GM12878 (cell line): ENCODE measurements at regions not wholly inside any gene's neighbourhood (a gene's known extent, or its start where the extent isn't known, plus 50 kb on each side); places are given as distances from the start of the nearest gene placed in this dataset.

Experiments
- ATAC-seq: fragments of 200-7000 bp; cut with Tn5 transposase; 3 replicates; pipeline ENCODE4 v1.9.1; 2020; ENCODE audit warnings: mild to moderate bottlenecking, moderate library complexity
- BruUV-seq: library from RNA; stranded (reverse); fragments of 400-500 nt; replicated peaks from 2 replicates; lab custom pipeline; 2021; lab: Mats Ljungman, UMichigan
- CTCF ChIA-PET: fragments of 300-600 bp; sonication (Branson Sonifier 250); formaldehyde crosslinking; extraction: SDS; loops from one replicate; lab custom pipeline; 2021; ENCODE audit warnings: inconsistent platforms; lab: Yijun Ruan, JAX
- POLR2A ChIA-PET: fragments of 350-600 bp; formaldehyde crosslinking; extraction: SDS; loops from one replicate; lab custom pipeline; 2021; ENCODE audit warnings: inconsistent platforms; lab: Charles Lee
- RAD21 ChIA-PET: fragments of 300-600 bp; sonication (Branson Sonifier 250); formaldehyde crosslinking; loops from one replicate; lab custom pipeline; 2023; ENCODE audit warnings: antibody characterized with exemption; ENCODE audit not compliant: unreplicated experiment; lab: Charles Lee
- SMC1A ChIA-PET: fragments of 300-600 bp; sonication (Branson Sonifier 250); formaldehyde crosslinking; loops from one replicate; lab custom pipeline; 2023; ENCODE audit not compliant: unreplicated experiment, uncharacterized antibody; lab: Charles Lee
- DNase-seq: peaks from one replicate; pipeline ENCODE4 v3.0.0-alpha.2; 2011; ENCODE audit warnings: low read depth, low spot score
- FAIRE-seq: peaks from 3 replicates; lab custom pipeline; 2011; peaks lifted over from hg19 to GRCh38; lab: Jason Lieb, UNC
- H2AFZ ChIP-seq: 2 replicates; pipeline ENCODE4 v1.6.0; 2011; ENCODE audit warnings: low read depth, low read length, control low read depth; ENCODE audit not compliant: control insufficient read depth
- H3K27ac ChIP-seq: 2 replicates; pipeline ENCODE4 v1.5.1; 2011; ENCODE audit warnings: control low read depth; ENCODE audit not compliant: control insufficient read depth, insufficient read depth
- H3K27me3 ChIP-seq, 2 experiments: replicated peaks in 1 of 2; 2 replicates each; pipeline versions ENCODE4 v1.6.0 to v1.6.1; 2011; ENCODE audit warnings: low read length in 1 of 2; ENCODE audit not compliant: control insufficient read depth in 2 of 2, insufficient read depth in 2 of 2
- H3K36me3 ChIP-seq, 2 experiments: 2 replicates each; pipeline ENCODE4 v1.5.1; 2011; ENCODE audit warnings: low read length in 1 of 2; ENCODE audit not compliant: control insufficient read depth in 2 of 2, insufficient read depth in 2 of 2
- H3K4me1 ChIP-seq: 2 replicates; pipeline ENCODE4 v1.6.1; 2011; ENCODE audit warnings: mild to moderate bottlenecking, low read length, moderate library complexity, mixed read lengths; ENCODE audit not compliant: control insufficient read depth, insufficient read depth
- H3K4me2 ChIP-seq: 2 replicates; pipeline ENCODE4 v1.6.0; 2011; ENCODE audit warnings: control low read depth; ENCODE audit not compliant: control insufficient read depth, insufficient read depth
- H3K4me3 ChIP-seq: fragments of 200-600 bp; sonication (generic); 2 replicates; pipeline ENCODE4 v1.5.1; 2016
- H3K79me2 ChIP-seq: 2 replicates; pipeline ENCODE4 v1.6.0; 2011; ENCODE audit warnings: low read length; ENCODE audit not compliant: control insufficient read depth, insufficient read depth
- H3K9ac ChIP-seq: 2 replicates; pipeline ENCODE4 v1.8.0; 2011; ENCODE audit warnings: low read length, control low read depth, mixed read lengths; ENCODE audit not compliant: control insufficient read depth, insufficient read depth
- H3K9me3 ChIP-seq: replicated peaks from 3 replicates; pipeline ENCODE4 v1.5.1; 2011; ENCODE audit warnings: mild to moderate bottlenecking, low read length; ENCODE audit not compliant: control insufficient read depth, insufficient read depth
- H4K20me1 ChIP-seq: 2 replicates; pipeline ENCODE4 v1.6.0; 2011; ENCODE audit not compliant: control insufficient read depth, insufficient read depth
- ATF7 ChIP-seq: fragments of 450-650 bp; IDR thresholded peaks from 2 replicates; pipeline ENCODE4 v1.6.1; 2016; ENCODE audit warnings: low read depth, mild to moderate bottlenecking
- CHD2 ChIP-seq: IDR thresholded peaks from 2 replicates; pipeline ENCODE4 v1.6.1; 2011; ENCODE audit warnings: low read depth, low read length, improper control_type of control experiment, borderline replicate concordance
- CREM ChIP-seq: IDR thresholded peaks from 2 replicates; pipeline ENCODE4 v1.6.1; 2014; ENCODE audit warnings: antibody characterized with exemption, low read depth
- FOXK2 ChIP-seq: fragments of 450-650 bp; IDR thresholded peaks from 2 replicates; pipeline ENCODE4 v1.6.1; 2017; ENCODE audit warnings: mild to moderate bottlenecking, moderate library complexity
- HDAC2 ChIP-seq: fragments of 200-600 bp; sonication (generic); IDR thresholded peaks from 2 replicates; pipeline ENCODE4 v1.6.1; 2017
- HDGF ChIP-seq: fragments of 450-650 bp; IDR thresholded peaks from 2 replicates; pipeline ENCODE4 v1.6.1; 2016; ENCODE audit warnings: antibody characterized with exemption
- PBX3 ChIP-seq: IDR thresholded peaks from 2 replicates; pipeline ENCODE4 v1.6.1; 2011; ENCODE audit warnings: mild to moderate bottlenecking, low read depth, low read length, moderate library complexity; ENCODE audit not compliant: insufficient replicate concordance
- RAD51 ChIP-seq: fragments of 450-650 bp; IDR thresholded peaks from 2 replicates; pipeline ENCODE4 v1.6.1; 2016; ENCODE audit warnings: moderate library complexity, mild to moderate bottlenecking, inconsistent platforms
- RUNX3 ChIP-seq: IDR thresholded peaks from 2 replicates; pipeline ENCODE4 v1.6.1; 2012; ENCODE audit warnings: low read length, inconsistent platforms
- SP1 ChIP-seq: IDR thresholded peaks from one replicate; pipeline ENCODE4 v1.6.1; 2011; ENCODE audit warnings: low read depth, low read length
- SREBF1 ChIP-seq: IDR thresholded peaks from 2 replicates; pipeline ENCODE4 v1.6.1; 2012; ENCODE audit warnings: mild to moderate bottlenecking, low read length
- TAF1 ChIP-seq: IDR thresholded peaks from 2 replicates; pipeline ENCODE4 v1.6.1; 2011; ENCODE audit warnings: mild to moderate bottlenecking, low read depth, low read length, borderline replicate concordance
- WGBS: methylation state at CpG from one replicate; pipeline ENCODE4 v1.1.6; 2016; ENCODE audit warnings: low lambda C conversion rate; ENCODE audit not compliant: insufficient replicate concordance, insufficient coverage; ENCODE audit errors: missing lambda C conversion rate; 5-methylcytosine and 5-hydroxymethylcytosine counted together
- in situ Hi-C: fragments of 300-500 bp; cut with MboI; formaldehyde crosslinking; loops from 9 replicates; pipeline ENCODE4 v1.14.3; 2018; ENCODE audit warnings: mixed read lengths
- intact Hi-C: fragments of 100-400 bp; cut with micrococcal nuclease; formaldehyde crosslinking; loops from one replicate; pipeline ENCODE4 v1.14.2; 2022; ENCODE audit not compliant: unreplicated experiment
- TF ChIP-seq, protein P1 (sequence below): IDR thresholded peaks from 2 replicates; pipeline ENCODE4 v1.6.1; 2012; ENCODE audit warnings: mild to moderate bottlenecking, low read depth, low read length
- TF ChIP-seq, protein P2 (sequence below): fragments of 450-650 bp; IDR thresholded peaks from 2 replicates; pipeline ENCODE4 v1.6.1; 2017; ENCODE audit warnings: mild to moderate bottlenecking, moderate library complexity

DNA sequence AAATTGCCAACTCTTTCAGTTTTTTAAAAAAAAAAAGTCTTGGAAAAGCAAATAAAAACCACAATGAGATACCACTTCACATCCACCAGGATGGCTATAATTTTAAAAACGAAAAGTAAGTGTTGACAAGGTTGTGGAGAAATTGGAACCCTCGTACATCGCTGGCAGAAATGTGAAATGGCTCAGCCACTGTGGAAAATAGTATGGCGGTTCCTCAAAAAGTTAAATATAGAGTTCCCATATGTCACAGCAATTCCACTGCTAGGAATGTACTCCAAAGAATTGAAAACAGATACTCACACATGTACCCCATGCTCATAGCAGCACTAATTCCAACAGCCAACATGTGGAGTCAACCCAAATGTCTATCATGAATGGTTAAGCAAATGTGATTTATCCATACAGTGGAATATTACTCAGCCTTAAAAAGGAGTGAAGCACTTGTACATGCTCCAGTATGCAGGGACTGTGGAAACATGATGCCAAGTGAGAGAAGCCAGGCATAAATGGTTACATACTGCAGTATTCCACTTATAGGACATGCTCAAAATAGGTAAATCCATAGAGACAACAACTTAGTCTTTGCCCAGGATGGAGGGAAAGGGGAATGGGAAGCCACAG, 73.8 kb upstream of the PCSK6 start:
- CTCF ChIA-PET: no interaction called here
- no TSS peak for BruUV-seq

More for the DNA sequence above, 73.8 kb upstream of the PCSK6 start:
- in situ Hi-C loops: no loop called here
- intact Hi-C loops: no loop called here
- Histone ChIP-seq H3K4me2 (no peak overlapping the region), H3K27ac (no peak overlapping the region)
- TF ChIP-seq CHD2 (no peak), ATF7 (no peak), HDAC2 (no peak), RUNX3 (no peak), SREBF1 (no peak), SP1 (no peak), CREM (no peak), FOXK2 (no peak), PBX3 (no peak), TAF1 (no peak), HDGF (no peak), RAD51 (no peak)
- TF ChIP-seq, protein P1, sequence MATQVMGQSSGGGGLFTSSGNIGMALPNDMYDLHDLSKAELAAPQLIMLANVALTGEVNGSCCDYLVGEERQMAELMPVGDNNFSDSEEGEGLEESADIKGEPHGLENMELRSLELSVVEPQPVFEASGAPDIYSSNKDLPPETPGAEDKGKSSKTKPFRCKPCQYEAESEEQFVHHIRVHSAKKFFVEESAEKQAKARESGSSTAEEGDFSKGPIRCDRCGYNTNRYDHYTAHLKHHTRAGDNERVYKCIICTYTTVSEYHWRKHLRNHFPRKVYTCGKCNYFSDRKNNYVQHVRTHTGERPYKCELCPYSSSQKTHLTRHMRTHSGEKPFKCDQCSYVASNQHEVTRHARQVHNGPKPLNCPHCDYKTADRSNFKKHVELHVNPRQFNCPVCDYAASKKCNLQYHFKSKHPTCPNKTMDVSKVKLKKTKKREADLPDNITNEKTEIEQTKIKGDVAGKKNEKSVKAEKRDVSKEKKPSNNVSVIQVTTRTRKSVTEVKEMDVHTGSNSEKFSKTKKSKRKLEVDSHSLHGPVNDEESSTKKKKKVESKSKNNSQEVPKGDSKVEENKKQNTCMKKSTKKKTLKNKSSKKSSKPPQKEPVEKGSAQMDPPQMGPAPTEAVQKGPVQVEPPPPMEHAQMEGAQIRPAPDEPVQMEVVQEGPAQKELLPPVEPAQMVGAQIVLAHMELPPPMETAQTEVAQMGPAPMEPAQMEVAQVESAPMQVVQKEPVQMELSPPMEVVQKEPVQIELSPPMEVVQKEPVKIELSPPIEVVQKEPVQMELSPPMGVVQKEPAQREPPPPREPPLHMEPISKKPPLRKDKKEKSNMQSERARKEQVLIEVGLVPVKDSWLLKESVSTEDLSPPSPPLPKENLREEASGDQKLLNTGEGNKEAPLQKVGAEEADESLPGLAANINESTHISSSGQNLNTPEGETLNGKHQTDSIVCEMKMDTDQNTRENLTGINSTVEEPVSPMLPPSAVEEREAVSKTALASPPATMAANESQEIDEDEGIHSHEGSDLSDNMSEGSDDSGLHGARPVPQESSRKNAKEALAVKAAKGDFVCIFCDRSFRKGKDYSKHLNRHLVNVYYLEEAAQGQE: no peak
- TF ChIP-seq, protein P2, sequence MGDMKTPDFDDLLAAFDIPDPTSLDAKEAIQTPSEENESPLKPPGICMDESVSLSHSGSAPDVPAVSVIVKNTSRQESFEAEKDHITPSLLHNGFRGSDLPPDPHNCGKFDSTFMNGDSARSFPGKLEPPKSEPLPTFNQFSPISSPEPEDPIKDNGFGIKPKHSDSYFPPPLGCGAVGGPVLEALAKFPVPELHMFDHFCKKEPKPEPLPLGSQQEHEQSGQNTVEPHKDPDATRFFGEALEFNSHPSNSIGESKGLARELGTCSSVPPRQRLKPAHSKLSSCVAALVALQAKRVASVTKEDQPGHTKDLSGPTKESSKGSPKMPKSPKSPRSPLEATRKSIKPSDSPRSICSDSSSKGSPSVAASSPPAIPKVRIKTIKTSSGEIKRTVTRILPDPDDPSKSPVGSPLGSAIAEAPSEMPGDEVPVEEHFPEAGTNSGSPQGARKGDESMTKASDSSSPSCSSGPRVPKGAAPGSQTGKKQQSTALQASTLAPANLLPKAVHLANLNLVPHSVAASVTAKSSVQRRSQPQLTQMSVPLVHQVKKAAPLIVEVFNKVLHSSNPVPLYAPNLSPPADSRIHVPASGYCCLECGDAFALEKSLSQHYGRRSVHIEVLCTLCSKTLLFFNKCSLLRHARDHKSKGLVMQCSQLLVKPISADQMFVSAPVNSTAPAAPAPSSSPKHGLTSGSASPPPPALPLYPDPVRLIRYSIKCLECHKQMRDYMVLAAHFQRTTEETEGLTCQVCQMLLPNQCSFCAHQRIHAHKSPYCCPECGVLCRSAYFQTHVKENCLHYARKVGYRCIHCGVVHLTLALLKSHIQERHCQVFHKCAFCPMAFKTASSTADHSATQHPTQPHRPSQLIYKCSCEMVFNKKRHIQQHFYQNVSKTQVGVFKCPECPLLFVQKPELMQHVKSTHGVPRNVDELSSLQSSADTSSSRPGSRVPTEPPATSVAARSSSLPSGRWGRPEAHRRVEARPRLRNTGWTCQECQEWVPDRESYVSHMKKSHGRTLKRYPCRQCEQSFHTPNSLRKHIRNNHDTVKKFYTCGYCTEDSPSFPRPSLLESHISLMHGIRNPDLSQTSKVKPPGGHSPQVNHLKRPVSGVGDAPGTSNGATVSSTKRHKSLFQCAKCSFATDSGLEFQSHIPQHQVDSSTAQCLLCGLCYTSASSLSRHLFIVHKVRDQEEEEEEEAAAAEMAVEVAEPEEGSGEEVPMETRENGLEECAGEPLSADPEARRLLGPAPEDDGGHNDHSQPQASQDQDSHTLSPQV: no peak
- TF ChIP-seq, all 136 proteins: peak for 0
- no peak for ATAC-seq
- WGBS: 30% methylated on average over 4 of the region's 4 CpGs
- Histone ChIP-seq H3K79me2 (no peaks in the 10 kb centered on the region), H2AFZ (no peak overlapping the region), H3K4me3 (no peak overlapping the region), H3K36me3 (no peaks in the 10 kb centered on the region), H3K27me3 (peaks cover 0 to 3% of the 10 kb centered on the region in 2 experiments), H3K9me3 (no peaks in the 10 kb centered on the region), H3K4me1 (no peaks in the 10 kb centered on the region), H3K9ac (no peak overlapping the region), H4K20me1 (no peaks in the 10 kb centered on the region)
- SMC1A ChIA-PET: no interaction called here
- POLR2A ChIA-PET: no interaction called here
- RAD21 ChIA-PET: no interaction called here
- no peak for DNase-seq
- FAIRE-seq: no peak
